NCI-H2029 (cell line): ENCODE measurements at regions not wholly inside any gene's neighbourhood (a gene's known extent, or its start where the extent isn't known, plus 50 kb on each side); places are given as distances from the start of the nearest gene placed in this dataset.

Source experiments
- DNase-seq: peaks from one replicate; lab custom pipeline; 2025; lab: John Stamatoyannopoulos, UW

- no peak for DNase-seq
Observed at GRCh38 chr2:155162494-155162893, 464.0 kb downstream of the KCNJ3 start.

- DNase-seq: no peak
Observed at GRCh38 chr2:155161314-155161713, 462.8 kb downstream of the KCNJ3 start.

DNA sequence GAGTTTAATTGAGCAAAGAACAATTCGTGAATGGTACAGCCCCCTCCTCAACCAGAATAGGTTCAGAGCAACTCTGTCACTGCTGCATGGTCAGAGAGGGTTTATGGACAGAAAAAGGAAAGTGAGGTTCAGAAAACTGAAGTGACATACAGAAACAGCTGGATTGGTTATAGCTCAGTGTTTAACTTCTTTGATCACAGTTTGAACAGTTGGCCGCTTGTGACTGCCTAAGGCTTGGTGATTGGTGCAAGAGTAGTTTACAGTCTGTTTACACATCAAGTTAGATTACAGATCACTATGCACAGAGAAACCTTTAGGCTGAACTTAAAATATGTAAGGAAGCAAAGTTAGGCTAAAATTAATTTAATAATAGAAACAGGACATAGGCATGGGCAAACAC is 459.2 kb downstream of the KCNJ3 start:
- DNase-seq: no peak

DNA sequence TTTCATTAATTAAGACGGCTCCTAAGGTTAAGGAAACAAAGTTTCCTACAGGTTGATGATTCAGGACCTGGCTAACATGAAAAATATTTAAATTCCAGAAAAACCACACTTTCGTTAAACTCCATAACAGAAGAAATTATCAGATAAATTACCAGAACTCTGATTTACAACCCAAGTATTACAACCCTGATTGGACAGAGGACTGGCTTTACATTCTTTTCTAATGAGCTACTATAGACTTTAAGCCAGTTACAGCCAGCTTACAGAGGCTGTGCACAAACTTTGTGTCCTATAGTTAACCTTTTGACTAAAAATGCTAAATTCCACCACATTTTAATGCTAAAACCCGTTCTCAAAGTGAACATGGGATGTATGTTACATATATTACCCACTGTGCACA is 458.6 kb downstream of the KCNJ3 start:
- DNase-seq: no peak

- DNase-seq: no peak
Observed at GRCh38 chr2:155151945-155152344, 453.4 kb downstream of the KCNJ3 start.

GRCh38 chr2:155151472-155151871 is 453.0 kb downstream of the KCNJ3 start:
- DNase-seq: no peak

DNA sequence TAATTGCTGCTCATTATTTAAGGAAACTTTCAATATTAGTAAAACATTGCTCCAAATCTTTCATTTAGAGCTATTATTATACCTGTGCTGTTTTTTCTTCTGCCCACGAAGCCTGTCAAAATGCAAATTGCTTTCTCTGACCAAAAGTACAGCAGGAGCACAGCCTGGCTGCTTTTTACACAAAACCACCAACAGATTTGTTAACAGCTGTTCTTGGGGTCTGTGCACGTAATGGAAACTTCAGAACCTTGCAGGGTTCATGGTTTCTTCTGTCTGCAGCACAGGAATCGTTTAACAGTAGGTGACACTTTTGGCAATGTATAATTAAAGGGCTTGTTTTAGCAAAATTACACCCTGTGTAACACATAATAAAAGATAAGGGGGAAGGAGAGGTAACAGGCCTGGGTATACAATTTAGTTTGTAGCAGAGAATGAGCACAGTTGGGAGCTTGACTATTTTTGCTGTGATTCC is 447.3 kb downstream of the KCNJ3 start:
- DNase-seq: no peak

DNA sequence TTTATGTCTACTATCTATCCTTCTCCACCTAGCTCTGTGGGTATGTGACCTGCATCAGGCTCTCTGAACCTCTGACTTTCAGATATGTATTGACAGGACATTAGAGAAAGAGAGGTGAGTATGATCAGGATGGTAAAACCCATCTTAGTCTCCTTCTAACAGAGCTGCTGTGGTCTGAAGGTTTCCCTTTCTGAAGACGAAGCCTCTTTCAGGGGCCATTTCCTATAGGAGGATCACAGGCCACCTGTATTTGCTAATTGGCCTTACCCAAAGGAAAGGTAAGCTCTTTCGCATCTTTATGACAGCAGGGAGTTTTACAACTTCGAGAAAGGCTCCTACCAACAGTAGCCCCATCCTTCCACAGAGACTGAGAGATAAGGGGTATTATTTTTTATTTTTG is 442.9 kb downstream of the KCNJ3 start:
- no peak for DNase-seq

GRCh38 chr2:155125585-155126230 is 427.2 kb downstream of the KCNJ3 start:
- no peak for DNase-seq

DNA sequence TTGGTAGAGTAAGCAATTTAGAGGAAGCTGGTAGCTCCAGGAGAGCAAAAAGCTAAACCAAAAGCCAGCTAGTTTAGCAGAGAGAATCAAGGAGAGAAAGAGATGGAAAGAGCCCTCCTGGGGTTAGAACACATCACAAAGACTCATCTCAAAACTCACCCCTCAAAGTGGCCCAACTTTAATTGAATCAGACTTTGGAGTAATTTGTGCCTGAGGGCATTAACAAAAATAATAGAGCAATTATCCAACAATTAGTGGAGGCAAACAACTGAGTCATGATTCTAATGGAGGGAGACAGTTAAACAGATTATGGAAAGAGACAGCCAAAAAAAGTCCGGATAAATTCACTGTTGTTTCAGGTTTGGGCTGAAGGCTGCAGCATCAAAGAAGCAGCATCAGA is 417.4 kb downstream of the KCNJ3 start:
- DNase-seq: no peak

DNA sequence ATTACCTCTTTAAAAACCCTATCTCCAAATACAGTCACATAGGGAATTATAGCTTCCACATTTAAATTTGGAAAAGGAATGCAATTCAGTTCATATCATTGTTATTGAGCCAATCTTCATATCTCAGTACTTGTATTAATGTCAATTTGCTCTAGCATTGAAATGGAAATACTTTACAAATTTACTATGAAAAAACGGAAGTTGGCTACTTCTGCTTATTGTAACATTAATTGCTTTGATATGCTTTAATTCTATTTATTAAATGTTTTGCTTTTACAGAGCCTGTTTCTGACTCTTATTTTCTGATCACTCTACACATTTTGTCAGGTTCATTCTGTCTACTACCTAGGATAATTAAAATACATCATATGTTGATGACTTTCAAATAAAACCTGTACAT is 412.6 kb downstream of the KCNJ3 start:
- no peak for DNase-seq

- DNase-seq: no peak
Observed at GRCh38 chr2:155109527-155109926, 411.0 kb downstream of the KCNJ3 start.

GRCh38 chr2:155100261-155100660 is 401.8 kb downstream of the KCNJ3 start:
- no peak for DNase-seq

DNA sequence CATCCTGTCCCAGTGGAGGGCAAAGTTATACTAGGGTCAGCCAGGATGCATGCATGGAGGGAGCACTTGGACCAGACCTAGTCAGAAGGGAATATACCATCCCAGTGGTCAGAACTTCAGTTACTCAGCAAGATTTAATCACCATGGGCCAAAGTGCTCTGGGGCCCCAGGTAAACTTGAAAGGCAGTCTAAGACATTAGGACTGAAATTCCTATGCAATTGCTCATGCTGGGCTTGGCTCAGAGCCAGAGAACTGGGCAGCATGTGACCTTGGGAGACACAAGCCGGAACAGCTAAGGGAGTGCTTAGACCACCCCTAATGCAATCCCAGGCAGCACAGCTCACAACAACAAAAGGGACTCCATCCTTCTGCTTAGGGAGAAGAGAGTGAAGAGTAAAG is 401.3 kb downstream of the KCNJ3 start:
- no peak for DNase-seq

DNA sequence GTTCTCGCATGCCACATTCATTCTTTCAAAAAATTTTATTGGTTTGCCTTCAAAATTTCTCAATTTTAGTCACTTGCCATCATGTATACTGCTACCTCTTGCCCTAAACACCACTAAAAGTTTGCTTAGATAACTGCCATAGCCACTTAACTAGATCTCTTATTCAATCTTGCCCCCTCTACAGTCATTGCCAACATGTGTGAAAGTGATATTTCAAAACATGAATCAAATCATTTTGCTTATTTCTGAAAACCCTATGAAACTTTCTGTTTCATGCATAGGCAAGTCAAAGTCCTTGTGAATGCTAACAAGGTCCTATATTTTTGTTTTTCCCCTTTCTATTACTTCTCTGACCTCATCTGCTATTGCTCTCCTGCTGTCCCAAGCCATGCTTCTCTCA is 397.1 kb downstream of the KCNJ3 start:
- DNase-seq: no peak

DNA sequence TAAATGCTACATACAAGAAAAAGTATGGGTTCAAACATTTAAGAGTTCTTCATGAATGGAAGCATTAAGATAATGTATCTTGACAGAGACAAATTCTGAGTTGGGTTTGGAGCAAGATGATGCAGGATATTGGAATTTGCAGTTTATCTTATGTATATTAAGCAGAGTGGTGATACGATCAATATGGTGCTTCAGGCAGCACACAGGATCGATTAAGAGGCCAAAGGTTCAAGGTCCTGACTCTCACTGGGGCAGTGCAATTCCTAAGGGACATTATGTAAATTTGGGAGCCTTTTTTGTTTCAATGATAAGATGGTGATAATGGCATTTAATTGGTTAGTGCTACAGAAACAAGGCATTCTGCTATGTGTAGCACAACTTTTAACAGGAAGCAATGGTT is 381.9 kb downstream of the KCNJ3 start:
- DNase-seq: no peak

- no peak for DNase-seq
Observed at GRCh38 chr2:155070489-155070888, 372.0 kb downstream of the KCNJ3 start.

- no peak for DNase-seq
Observed at GRCh38 chr2:155062922-155063258, 364.4 kb downstream of the KCNJ3 start.

GRCh38 chr2:155062250-155062921 is 363.9 kb downstream of the KCNJ3 start:
- DNase-seq: no peak

DNA sequence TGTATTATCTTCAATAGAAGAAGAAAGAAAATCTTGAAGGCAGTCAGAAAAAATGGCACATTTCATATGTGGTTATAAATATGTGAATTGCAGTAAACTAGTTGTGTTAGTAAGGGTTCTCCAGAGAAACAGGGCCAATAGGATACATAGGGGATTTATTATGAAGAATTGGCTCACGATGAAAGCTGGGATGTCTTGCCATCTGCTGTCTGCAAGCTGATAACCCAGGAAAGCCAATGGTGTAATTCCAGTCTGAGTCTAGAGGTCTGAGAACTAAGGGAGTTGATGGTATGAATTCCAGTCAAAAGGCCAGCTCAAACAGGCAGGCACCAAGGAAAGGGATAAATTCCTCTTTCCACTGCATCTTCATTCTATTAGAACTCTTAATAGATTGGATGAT is 362.4 kb downstream of the KCNJ3 start:
- no peak for DNase-seq

DNA sequence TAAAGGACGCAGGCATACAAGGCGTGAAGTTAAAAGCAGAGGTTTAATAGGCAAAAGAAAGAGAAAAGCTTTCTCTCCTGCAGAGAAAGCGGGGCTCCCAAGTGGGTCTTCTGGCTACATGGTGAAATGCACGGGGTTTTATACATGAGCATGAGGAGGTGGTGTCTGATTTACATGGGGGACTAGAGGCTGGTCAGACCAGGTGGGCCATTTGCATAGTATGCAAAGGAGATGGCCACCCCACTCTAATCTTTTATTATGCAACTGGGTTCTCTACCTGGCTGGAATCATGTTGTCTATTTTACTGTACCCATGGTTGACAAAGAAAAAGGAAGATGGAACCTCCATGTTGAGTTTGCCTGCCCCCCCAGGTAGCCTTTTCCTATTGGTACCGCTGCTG is 356.2 kb downstream of the KCNJ3 start:
- DNase-seq: no peak

GRCh38 chr2:155043097-155043496 is 344.6 kb downstream of the KCNJ3 start:
- DNase-seq: no peak

GRCh38 chr2:155035308-155035707 is 336.8 kb downstream of the KCNJ3 start:
- DNase-seq: no peak

DNA sequence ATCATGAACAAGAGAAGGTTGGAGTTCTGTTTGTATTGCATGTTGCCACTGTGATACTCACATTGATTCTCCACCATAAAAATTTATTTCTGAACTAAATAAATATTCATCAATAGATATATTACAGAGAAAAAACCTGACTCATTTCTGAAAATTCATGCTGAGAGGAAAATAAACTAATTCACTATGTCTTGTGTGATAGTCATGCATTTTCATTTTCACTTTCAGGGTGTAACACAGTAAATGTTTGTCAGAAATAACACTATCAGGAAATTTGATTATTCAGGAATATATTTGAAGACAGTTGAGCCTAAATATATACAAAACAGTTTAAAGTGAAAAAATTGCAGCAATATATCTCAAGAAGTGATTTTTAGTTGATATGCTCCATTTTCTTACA is 335.2 kb downstream of the KCNJ3 start:
- no peak for DNase-seq
